OCI-LY7 (cell line): ENCODE measurements at regions not wholly inside any gene's neighbourhood (a gene's known extent, or its start where the extent isn't known, plus 50 kb on each side); places are given as distances from the start of the nearest gene placed in this dataset.

Source experiments
- BruUV-seq: library from RNA; stranded (reverse); fragments of 400-500 nt; replicated peaks from 2 replicates; lab custom pipeline; 2021; lab: Mats Ljungman, UMichigan
- CTCF ChIA-PET: fragments of 300-600 bp; sonication (Branson Sonifier 250); formaldehyde crosslinking; loops from one replicate; lab custom pipeline; 2022; ENCODE audit warnings: antibody characterized with exemption; ENCODE audit not compliant: unreplicated experiment; lab: Charles Lee
- POLR2A ChIA-PET: fragments of 300-600 bp; sonication (Branson Sonifier 250); formaldehyde crosslinking; loops from one replicate; lab custom pipeline; 2022; ENCODE audit warnings: antibody characterized with exemption; lab: Charles Lee
- DNase-seq: peaks from one replicate; pipeline ENCODE4 v3.0.0-alpha.2; 2015; ENCODE audit warnings: low spot score
- H2AFZ ChIP-seq: fragments of 200-600 bp; sonication (generic), shearing (Covaris generic); 2 replicates; pipeline ENCODE4 v1.6.1; 2014; ENCODE audit warnings: mild to moderate bottlenecking, antibody characterized with exemption, low read length, moderate library complexity
- H3K27ac ChIP-seq: fragments of 200-600 bp; sonication (generic); 2 replicates; pipeline ENCODE4 v1.5.1; 2014; ENCODE audit warnings: mixed run types, low read depth, mild to moderate bottlenecking, moderate library complexity, low read length, inconsistent platforms; ENCODE audit not compliant: poor library complexity, severe bottlenecking
- H3K36me3 ChIP-seq: fragments of 200-600 bp; sonication (generic); 2 replicates; pipeline ENCODE4 v1.6.1; 2014; ENCODE audit warnings: mild to moderate bottlenecking, antibody characterized with exemption, low read length, moderate library complexity, mixed read lengths; ENCODE audit not compliant: insufficient read depth
- H3K4me1 ChIP-seq: fragments of 200-600 bp; sonication (generic); 2 replicates; pipeline ENCODE4 v1.5.1; 2014; ENCODE audit warnings: mild to moderate bottlenecking, low read length; ENCODE audit not compliant: insufficient read depth, poor library complexity, severe bottlenecking
- H3K4me2 ChIP-seq: fragments of 200-600 bp; sonication (generic); 2 replicates; pipeline ENCODE4 v1.6.1; 2014; ENCODE audit warnings: mild to moderate bottlenecking, low read length
- H3K4me3 ChIP-seq: fragments of 200-600 bp; sonication (generic); 2 replicates; pipeline ENCODE4 v1.5.1; 2014; ENCODE audit warnings: mild to moderate bottlenecking, low read depth, low read length; ENCODE audit not compliant: poor library complexity, severe bottlenecking
- H3K79me2 ChIP-seq: fragments of 200-600 bp; sonication (generic); 2 replicates; pipeline ENCODE4 v1.6.1; 2016; ENCODE audit warnings: low read depth, mild to moderate bottlenecking, low read length, moderate library complexity, mixed read lengths; ENCODE audit not compliant: insufficient read depth
- H3K9me2 ChIP-seq: fragments of 200-600 bp; sonication (generic); 2 replicates; pipeline ENCODE4 v1.6.1; 2016; ENCODE audit warnings: mild to moderate bottlenecking, low read length, mixed read lengths; ENCODE audit not compliant: insufficient read depth
- H3K9me3 ChIP-seq: fragments of 200-600 bp; sonication (generic); 2 replicates; pipeline ENCODE4 v1.6.1; 2014; ENCODE audit warnings: mild to moderate bottlenecking, mixed run types, low read length, mixed read lengths
- H4K20me1 ChIP-seq: fragments of 200-600 bp; sonication (generic); 2 replicates; pipeline ENCODE4 v1.6.1; 2014; ENCODE audit warnings: mild to moderate bottlenecking, antibody characterized with exemption, low read length, moderate library complexity, mixed read lengths; ENCODE audit not compliant: insufficient read depth
- EZH2phosphoT487 ChIP-seq: fragments of 200-600 bp; sonication (generic); IDR thresholded peaks from 2 replicates; pipeline ENCODE4 v1.6.1; 2018; ENCODE audit warnings: low read depth, borderline replicate concordance, mild to moderate bottlenecking, mixed run types, antibody characterized with exemption, low read length, moderate library complexity, mixed read lengths
- intact Hi-C: fragments of 100-400 bp; cut with micrococcal nuclease; formaldehyde crosslinking; loops from one replicate; pipeline ENCODE4 v1.10.0; 2022; ENCODE audit not compliant: unreplicated experiment
- TF ChIP-seq, protein P1 (sequence below): fragments of 200-600 bp; sonication (generic); conservative IDR thresholded peaks from 2 replicates; pipeline ENCODE4 v1.5.1; 2014; ENCODE audit warnings: mild to moderate bottlenecking, antibody characterized with exemption, low read length, moderate library complexity, mixed read lengths

GRCh38 chr1:36728051-36728450, 245.3 kb upstream of the CSF3R start:
- H3K79me2 ChIP-seq = no peaks in the 10 kb centered on the region
- BruUV-seq = no TSS peak
- CTCF ChIA-PET = no interaction called here
- H3K9me3 ChIP-seq = no peaks in the 10 kb centered on the region
- POLR2A ChIA-PET = no interaction called here
- no peaks in the 10 kb centered on the region for H4K20me1 ChIP-seq
- H3K4me1 ChIP-seq = no peaks in the 10 kb centered on the region
- H3K36me3 ChIP-seq = no peaks in the 10 kb centered on the region
- H3K27ac ChIP-seq = no peak overlapping the region
- no peak overlapping the region for H3K4me2 ChIP-seq
- no peaks in the 10 kb centered on the region for H3K9me2 ChIP-seq
- H2AFZ ChIP-seq = no peak overlapping the region
- no peak overlapping the region for H3K4me3 ChIP-seq
- TF ChIP-seq EZH2phosphoT487 = no peak
- TF ChIP-seq, protein P1, sequence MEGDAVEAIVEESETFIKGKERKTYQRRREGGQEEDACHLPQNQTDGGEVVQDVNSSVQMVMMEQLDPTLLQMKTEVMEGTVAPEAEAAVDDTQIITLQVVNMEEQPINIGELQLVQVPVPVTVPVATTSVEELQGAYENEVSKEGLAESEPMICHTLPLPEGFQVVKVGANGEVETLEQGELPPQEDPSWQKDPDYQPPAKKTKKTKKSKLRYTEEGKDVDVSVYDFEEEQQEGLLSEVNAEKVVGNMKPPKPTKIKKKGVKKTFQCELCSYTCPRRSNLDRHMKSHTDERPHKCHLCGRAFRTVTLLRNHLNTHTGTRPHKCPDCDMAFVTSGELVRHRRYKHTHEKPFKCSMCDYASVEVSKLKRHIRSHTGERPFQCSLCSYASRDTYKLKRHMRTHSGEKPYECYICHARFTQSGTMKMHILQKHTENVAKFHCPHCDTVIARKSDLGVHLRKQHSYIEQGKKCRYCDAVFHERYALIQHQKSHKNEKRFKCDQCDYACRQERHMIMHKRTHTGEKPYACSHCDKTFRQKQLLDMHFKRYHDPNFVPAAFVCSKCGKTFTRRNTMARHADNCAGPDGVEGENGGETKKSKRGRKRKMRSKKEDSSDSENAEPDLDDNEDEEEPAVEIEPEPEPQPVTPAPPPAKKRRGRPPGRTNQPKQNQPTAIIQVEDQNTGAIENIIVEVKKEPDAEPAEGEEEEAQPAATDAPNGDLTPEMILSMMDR = no peak
- no peak for DNase-seq
- intact Hi-C loops = no loop called here

- H3K79me2 ChIP-seq = no peaks in the 10 kb centered on the region
- H3K4me3 ChIP-seq = no peak overlapping the region
- H2AFZ ChIP-seq = no peak overlapping the region
- POLR2A ChIA-PET = no interaction called here
- TF ChIP-seq, protein P1 = no peak
- TF ChIP-seq EZH2phosphoT487 = no peak
- DNase-seq = no peak
- H3K4me1 ChIP-seq = no peaks in the 10 kb centered on the region
- intact Hi-C loops = no loop called here
- no peaks in the 10 kb centered on the region for H3K9me3 ChIP-seq
- H3K36me3 ChIP-seq = no peaks in the 10 kb centered on the region
- no peak overlapping the region for H3K27ac ChIP-seq
- CTCF ChIA-PET = no interaction called here
- H3K4me2 ChIP-seq = no peak overlapping the region
- H4K20me1 ChIP-seq = no peaks in the 10 kb centered on the region
- BruUV-seq = no TSS peak
- H3K9me2 ChIP-seq = no peaks in the 10 kb centered on the region
Observed at GRCh38 chr1:36725151-36725550, 242.4 kb upstream of the CSF3R start.

GRCh38 chr1:36723813-36724212, 241.1 kb upstream of the CSF3R start:
- H3K4me2 ChIP-seq = no peak overlapping the region
- no peak overlapping the region for H2AFZ ChIP-seq
- no peaks in the 10 kb centered on the region for H3K9me3 ChIP-seq
- BruUV-seq = no TSS peak
- no peaks in the 10 kb centered on the region for H3K4me1 ChIP-seq
- ChIA-PET POLR2A (interaction anchor here (0.5 kb wide), 1 partner anchor 168 kb away, joined by 5 read pairs; no protein-coding TSS in a partner anchor), CTCF (no interaction called here)
- no peak for DNase-seq
- H3K79me2 ChIP-seq = no peaks in the 10 kb centered on the region
- no peaks in the 10 kb centered on the region for H3K36me3 ChIP-seq
- no peaks in the 10 kb centered on the region for H4K20me1 ChIP-seq
- TF ChIP-seq, protein P1 = no peak
- no peak for TF ChIP-seq EZH2phosphoT487
- H3K9me2 ChIP-seq = no peaks in the 10 kb centered on the region
- no peak overlapping the region for H3K27ac ChIP-seq
- intact Hi-C loops = no loop called here
- H3K4me3 ChIP-seq = no peak overlapping the region
